GM10248 (cell line): ENCODE measurements at regions not wholly inside any gene's neighbourhood (a gene's known extent, or its start where the extent isn't known, plus 50 kb on each side); places are given as distances from the start of the nearest gene placed in this dataset.

Source experiments
- CTCF ChIA-PET: fragments of 300-600 bp; sonication (Branson Sonifier 250); formaldehyde crosslinking; extraction: SDS; loops from one replicate; lab custom pipeline; 2021; ENCODE audit warnings: antibody characterized with exemption; lab: Yijun Ruan, JAX
- POLR2A ChIA-PET: fragments of 350-650 bp; sonication (Branson Sonifier 250); formaldehyde crosslinking; extraction: SDS; loops from one replicate; lab custom pipeline; 2020; ENCODE audit warnings: antibody characterized with exemption; lab: Yijun Ruan, JAX
- DNase-seq: peaks from one replicate; pipeline ENCODE4 v3.0.0; 2012; ENCODE audit errors: extremely low spot score
- TF ChIP-seq, protein P1 (sequence below): IDR thresholded peaks from 2 replicates; pipeline ENCODE4 v1.5.1; 2012; ENCODE audit warnings: mild to moderate bottlenecking, low read depth; ENCODE audit errors: extremely low read depth, missing control alignments, control extremely low read depth

DNA sequence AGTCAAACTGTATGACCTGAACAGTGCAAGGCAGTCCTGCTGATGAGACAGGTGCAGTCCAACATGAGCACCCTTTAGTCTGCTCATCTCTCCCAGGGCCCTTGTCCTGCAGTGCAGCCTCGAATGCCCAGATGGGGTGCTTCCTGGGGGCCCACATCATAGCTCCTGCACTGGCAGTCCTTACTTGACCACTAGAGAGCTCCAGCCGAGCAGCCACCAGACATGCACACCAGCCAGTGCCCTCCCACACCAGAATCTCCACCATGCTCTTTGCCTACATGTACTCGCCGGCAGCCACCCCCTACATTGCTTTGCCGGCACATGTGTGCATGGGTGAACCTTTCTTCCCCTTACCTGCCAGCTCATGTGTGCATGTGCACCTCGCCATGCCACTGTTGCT is 188.8 kb upstream of the GULP1 start:
- CTCF ChIA-PET = no interaction called here
- TF ChIP-seq, protein P1, sequence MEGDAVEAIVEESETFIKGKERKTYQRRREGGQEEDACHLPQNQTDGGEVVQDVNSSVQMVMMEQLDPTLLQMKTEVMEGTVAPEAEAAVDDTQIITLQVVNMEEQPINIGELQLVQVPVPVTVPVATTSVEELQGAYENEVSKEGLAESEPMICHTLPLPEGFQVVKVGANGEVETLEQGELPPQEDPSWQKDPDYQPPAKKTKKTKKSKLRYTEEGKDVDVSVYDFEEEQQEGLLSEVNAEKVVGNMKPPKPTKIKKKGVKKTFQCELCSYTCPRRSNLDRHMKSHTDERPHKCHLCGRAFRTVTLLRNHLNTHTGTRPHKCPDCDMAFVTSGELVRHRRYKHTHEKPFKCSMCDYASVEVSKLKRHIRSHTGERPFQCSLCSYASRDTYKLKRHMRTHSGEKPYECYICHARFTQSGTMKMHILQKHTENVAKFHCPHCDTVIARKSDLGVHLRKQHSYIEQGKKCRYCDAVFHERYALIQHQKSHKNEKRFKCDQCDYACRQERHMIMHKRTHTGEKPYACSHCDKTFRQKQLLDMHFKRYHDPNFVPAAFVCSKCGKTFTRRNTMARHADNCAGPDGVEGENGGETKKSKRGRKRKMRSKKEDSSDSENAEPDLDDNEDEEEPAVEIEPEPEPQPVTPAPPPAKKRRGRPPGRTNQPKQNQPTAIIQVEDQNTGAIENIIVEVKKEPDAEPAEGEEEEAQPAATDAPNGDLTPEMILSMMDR = no peak
- no peak for DNase-seq
- POLR2A ChIA-PET = no interaction called here

DNA sequence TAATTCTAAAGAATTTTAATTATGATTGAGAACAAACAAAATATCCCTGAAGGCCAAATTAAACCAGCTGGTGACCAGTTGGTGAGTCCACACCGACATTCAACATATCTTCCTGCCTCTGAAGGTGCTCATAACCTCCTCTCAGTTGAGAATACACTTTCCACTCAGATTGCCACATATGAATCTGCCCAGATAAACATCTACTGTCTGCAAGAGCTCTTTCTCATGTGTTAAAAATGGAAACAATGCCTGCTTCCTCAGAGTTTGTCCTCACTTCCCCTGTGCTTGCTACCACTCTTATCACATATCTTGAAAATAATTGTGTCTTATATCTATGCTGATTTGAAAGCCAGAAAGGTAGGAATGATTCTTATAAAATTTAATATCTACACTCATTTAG is 177.7 kb upstream of the GULP1 start:
- no peak for DNase-seq
- TF ChIP-seq, protein P1 = no peak
- CTCF ChIA-PET = no interaction called here
- POLR2A ChIA-PET = no interaction called here

DNA sequence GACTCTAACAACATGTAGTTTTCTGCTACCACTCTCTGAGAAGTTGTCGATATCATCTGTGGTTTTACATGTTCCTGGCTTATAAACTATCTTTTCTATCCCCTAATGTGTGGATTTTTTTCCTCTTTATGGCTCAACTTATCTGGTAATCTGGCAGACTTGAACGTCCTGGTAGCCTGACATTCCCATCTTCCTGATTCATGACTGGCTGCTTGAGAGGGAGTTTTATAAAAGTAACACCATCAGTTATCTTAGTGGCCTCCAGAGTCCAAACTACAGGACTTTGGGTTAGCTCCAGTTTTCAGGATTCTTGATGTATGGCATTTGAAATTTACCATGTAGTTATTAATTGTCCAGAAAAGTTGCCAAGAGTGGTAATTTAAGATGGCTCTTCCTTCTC is 174.0 kb upstream of the GULP1 start:
- DNase-seq = no peak
- POLR2A ChIA-PET = no interaction called here
- TF ChIP-seq, protein P1 = no peak
- CTCF ChIA-PET = no interaction called here

DNA sequence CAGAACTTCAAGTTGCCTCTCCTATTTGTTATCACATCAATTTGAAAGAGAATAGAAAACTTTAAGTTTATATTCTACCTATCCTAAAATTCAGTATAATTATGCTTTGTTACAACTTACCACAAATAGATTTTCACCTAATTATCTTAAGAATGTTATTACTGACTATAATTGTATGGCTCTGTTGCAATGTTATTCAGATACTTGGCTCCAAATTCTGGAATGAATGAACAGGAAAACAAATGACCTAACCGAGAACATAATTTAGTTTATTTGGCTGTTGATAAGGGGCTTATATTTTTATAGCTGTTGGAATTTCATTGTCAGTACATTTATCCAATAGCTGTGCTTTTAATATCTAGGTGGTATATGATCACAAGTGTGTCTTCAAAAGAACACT is 173.2 kb upstream of the GULP1 start:
- DNase-seq = no peak
- ChIA-PET POLR2A (no interaction called here), CTCF (no interaction called here)
- TF ChIP-seq, protein P1 = no peak

DNA sequence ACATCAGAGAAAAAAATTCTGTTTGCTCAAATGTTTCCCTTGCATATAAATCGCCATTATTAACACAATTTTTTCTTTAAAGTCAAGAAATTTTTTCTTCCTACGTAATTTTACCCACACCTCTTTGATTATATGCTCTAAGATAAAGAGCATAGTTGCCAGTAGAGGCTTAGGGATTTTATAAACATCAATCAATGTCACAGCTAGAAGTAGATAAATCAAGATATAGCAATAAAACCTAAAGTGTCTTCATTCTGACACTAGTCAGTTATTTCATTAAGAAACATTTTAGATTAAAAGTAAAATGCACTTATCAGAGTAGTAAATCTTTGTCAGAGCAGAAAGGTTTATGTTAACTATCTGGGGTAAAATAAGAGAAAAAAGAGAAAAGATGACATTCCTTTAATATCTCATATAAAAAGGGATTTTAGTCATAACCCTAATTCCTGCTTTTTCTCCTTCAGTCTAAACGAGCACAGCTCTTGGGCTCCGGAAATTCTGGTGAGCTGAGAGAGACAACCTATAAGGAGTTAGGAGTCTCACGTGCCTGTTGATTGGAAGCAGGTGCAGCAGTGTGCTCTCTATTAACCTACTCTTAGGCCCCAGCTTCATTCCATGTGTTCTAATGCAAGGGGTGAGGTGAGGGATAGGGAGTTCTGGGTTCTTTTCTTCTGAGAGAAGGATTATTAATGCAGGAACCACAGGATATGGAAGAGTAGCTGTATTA is 172.4 kb upstream of the GULP1 start:
- TF ChIP-seq, protein P1 = no peak
- ChIA-PET POLR2A (no interaction called here), CTCF (no interaction called here)
- no peak for DNase-seq

DNA sequence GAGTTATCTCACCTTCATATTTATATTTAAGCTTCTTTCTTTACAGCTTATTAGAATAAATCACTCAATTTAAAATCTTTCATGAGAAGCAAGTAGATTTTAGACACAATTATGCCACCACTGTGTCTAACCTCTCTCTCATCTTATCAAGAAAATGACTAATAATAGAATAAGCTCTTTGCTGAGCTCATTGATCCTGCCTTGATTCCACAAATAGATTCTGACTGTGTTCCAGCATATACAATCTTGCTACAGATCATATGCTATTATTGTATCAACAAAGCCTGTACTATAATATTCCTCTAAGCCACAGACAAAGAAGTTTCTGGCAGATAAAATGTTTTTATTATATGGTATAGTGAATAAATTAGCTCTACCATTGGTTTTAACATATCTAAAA is 168.7 kb upstream of the GULP1 start:
- POLR2A ChIA-PET = no interaction called here
- CTCF ChIA-PET = interaction anchor here (1.2 kb wide), 1 partner anchor 12 kb away, joined by 4 read pairs; no protein-coding TSS in a partner anchor
- TF ChIP-seq, protein P1 = no peak
- DNase-seq = no peak

DNA sequence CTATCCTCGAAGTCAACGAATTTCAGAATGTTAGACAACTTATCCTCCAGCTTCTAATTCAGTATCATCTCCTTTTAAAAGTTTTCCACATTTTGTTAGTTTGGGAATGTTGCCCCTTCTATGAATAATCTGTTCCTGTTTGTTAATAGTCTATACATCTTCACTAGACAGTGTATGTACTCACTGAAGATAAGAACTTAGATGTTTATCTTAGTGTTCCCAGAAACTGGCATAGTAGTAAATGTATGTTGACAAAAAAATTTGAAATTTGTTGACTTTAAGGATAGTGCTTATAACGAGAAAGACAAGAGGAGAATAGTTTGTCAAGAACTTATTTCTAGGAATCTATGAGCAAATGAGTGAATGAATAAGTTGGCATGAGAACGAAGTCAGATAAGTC is 162.0 kb upstream of the GULP1 start:
- POLR2A ChIA-PET = no interaction called here
- no peak for DNase-seq
- TF ChIP-seq, protein P1 = no peak
- CTCF ChIA-PET = no interaction called here
